ENCODE measurements at regions not wholly inside any gene's neighbourhood (a gene's known extent, or its start where the extent isn't known, plus 50 kb on each side); places are given as distances from the start of the nearest gene placed in this dataset.
"Not testable (repeated sequence)": the region's sequence is repeated elsewhere in the genome, so short reads cannot be mapped to it uniquely, and the experiment has no call there.

DNA sequence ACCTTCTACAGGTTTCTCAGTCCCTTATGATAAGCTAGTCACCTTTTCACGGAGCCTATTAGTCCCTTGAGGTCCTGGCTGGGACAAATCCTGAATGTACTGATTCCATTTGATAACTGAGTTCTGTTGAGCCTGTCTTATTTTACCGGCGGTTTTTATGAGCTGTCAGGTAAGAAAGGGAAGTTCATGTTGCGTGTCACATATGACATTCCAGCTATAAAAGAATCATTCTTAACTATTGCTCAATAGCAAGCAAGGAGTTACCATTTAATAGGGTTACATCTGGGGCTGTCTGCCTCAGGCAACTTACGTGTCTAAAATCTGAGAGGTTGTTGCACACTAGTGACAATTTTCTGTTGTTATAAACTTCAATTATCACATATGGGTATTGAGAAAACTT, 394.6 kb downstream of the TECRL start:
- DNase-seq (ENCODE audit: low spot score), result no peak

DNA sequence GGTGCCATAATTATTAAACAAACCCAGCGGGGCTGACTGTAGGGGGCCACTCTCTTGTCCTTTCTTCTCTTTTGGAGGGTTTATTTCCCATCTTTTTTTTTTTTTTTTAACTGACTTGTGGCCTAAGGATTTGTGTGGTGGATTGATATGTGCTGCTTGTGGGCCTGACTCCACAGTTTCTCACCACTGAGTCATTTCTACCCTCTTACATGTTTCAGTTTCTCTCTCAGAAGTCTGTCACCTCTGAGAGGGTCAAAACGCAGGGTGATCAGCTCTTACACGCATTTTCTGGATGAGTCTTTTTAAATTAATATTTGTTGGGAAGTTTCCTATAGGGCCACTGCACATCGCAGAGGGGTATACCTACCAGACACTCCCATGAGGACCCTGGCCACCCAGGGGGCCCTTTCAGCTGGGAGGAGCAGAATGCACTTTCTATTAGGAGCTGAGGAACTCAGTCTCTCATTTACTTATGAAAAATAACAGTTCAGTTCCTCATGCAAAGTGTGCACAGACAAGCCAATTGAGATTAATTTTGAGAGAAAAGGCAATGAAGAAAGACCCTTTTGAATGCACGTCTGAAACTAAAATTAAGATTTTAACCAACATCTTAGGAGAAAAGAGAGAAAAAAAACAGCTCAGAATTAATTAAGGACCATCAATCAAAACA, 407.9 kb downstream of the TECRL start:
- DNase-seq (ENCODE audit: low spot score), result no peak

DNA sequence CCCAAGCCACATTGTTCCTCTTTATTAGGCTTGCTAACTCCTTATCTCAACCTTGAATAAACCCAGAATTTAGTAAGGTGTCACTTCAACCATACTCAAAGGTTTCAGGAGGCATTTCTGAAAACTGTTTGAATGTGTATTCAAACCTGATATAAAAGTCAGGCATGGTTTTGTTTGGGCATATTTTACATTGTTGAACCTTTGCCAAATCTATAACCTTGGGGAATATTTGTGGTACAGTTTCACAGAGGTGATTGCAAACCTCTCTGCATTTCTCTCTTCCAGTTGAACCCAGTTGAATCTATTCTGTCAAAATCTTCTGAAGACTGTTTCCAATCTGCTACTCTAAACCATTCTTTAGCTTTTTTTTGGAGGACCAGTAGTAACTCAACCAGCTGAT, 409.0 kb downstream of the TECRL start:
- no peak for DNase-seq (ENCODE audit: low spot score)

DNA sequence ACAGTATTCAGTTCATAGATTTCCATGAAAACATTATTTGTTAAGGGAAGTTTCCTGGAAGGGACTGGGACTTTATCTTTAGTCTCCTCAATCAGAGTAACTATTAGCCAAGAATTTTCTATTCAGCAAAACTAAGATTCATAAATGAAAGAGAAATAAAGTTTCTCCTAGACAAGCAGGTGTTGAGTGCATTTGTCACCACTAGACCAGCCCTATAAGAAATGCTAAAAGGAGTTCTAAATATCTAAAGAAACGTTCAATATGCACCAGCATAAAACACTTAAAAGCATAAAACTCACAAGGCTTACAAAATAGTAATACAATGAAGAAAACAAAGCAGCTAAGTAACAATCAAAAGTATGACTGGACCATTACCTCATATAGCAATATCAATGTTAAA, 423.0 kb downstream of the TECRL start:
- DNase-seq (ENCODE audit: low spot score), result no peak

DNA sequence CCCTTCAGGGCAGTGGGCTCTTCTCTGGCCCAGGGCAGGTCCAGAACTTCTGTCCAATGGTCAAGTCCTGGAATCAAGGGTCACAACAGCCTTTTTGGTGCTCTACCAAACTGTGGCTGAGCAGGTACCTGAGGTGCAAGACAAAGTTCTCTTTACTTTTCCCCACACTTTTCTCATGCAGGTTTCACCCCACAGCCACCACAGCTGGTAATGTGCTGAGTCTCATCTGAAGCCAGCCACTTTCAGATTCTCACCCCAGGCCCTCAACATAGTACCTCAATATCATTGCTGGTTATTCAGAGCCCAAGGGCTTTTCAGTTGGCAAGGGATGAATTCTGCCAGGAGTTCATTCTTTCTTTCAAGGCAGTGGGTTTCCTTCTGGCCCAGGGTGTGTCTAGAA, 426.0 kb downstream of the TECRL start:
- DNase-seq (ENCODE audit: low spot score), result no peak

DNA sequence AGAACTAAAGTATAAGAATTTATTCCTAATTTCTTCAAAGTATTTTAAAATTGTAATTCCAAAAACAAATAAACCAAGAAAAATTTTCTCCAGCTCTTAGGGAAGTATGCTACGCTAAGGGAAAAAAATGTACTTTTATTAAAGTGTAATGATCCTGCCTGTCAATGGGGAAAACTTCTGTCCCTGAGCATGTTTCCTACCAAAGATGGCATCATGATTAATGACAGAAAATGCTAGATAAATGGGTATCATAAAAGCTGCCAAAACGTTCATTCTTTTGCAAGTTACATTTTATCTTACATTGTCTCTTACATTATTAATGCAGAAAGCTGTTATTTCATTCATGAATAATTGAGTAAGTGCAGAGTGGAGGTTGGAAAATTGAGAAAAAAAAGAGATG, 443.4 kb downstream of the TECRL start:
- DNase-seq (ENCODE audit: low spot score), result no peak

DNA sequence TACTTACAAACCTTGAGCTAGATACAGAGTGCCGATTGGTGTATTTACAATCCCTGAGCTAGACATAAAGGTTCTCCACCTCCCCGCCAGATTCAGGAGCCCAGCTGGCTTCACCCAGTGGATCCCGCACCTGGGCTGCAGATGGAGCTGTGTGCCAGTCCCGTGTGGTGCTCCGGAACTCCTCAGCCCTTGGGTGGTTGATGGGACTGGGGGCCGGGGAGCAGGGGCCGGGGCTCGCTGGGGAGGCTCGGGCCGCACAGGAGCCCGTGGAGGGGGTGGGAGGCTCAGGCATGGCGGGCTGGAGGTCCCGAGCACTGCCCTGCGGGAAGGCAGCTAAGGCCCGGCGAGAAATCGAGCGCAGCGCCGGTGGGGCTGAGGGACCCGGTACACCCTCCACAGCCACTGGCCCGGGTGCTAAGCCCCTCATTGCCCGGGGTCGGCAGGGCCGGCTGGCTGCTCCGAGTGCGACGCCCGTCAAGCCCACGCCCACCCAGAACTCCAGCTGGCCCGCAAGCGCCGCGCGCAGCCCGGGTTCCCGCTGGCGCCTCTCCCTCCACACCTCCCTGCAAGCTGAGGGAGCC, 466.5 kb downstream of the TECRL start:
- not testable (repeated sequence) for DNase-seq (ENCODE audit: low spot score)

DNA sequence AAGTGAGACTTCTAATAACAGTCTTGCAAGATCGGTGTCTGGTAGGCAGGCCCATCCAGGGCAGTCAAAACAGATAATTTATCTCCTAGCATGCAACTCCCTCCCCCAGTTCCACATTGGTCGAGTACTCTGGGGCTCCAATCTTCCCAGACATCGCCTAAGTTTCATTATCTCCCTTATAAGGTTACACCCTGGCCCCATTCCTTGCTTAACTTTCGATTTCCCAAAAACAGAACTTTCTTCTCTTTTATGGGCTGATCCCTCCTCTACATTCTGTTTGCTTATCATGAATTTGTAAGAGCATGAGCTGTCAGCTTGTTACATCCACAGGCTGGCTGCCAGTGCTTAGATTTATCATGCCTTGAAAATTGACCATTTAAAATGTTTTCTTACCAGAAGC, 471.3 kb downstream of the TECRL start:
- no peak for DNase-seq (ENCODE audit: low spot score)

DNA sequence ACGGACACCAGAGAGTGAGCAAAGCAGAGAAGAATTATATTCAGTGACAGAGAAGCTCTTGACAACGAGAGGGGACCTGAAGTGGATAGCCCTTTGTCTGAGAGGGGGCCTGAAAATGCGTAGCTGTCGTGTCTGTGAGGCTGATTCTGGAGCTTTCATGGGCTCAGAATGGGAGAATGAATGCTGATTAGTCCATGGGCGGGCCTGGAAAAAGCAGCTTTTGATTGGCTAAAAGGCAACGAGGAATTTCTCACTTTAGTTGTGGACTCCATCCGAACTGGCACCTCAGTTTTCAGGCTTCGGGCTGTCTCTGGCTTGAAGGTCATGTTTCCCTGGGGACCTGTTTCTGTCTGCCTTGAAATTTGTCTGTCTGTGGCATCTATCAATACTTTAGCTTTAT, 487.1 kb downstream of the TECRL start:
- DNase-seq (ENCODE audit: low spot score), result no peak

DNA sequence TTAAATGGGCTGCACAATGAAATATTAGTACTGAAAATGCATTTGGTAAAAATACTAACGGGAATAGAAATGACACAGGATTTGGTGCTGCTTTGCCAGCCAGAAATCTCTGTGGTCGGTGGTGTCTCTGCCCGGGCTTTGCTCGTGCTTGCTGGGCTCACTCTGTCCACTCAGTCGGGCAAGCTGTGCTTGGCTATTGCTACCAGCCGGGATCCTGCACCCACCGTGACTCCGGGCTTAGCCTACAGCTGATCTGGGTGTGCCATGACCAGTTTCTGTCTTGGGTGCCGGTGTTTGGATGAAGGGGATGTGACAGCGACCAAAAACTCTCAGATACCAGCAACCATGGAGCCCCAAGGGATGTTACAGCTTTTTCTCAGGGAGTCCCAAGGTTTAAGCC, 487.7 kb downstream of the TECRL start:
- DNase-seq (ENCODE audit: low spot score), result no peak

DNA sequence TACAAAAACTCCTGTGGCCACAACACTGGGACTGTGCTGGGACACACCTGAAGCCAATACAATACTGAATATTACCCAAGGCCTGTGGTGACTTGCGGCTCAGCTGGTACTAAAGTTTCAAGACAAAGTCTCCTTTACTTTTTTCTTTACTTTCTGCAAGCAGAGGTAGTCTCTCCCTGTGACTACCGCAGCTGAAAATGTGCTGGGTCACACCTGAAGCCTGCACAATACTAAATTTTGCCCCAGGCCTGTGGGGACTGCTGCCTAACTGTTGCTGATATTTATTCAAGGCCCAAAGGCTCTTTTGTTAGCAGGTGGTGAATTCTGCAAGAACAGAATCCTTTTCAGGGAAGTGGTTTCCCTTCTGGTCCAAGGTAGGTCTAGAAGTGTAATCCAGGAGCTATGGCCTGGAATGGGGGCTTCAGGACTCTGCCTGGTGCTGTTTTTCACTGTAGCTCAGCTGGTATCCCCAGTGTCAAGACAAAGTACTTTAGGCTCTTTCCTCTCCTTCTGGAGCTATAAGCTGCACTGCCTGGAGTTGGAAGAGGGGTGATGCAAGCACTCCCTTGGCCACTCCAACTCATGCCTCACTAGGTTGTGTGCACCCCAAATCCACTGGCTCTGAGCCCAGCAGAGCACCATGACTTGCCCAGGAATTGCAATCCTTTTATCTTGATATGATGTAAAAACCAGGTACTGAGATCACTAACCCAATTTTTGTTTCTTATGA, 489.4 kb downstream of the TECRL start:
- DNase-seq (ENCODE audit: low spot score), result no peak

DNA sequence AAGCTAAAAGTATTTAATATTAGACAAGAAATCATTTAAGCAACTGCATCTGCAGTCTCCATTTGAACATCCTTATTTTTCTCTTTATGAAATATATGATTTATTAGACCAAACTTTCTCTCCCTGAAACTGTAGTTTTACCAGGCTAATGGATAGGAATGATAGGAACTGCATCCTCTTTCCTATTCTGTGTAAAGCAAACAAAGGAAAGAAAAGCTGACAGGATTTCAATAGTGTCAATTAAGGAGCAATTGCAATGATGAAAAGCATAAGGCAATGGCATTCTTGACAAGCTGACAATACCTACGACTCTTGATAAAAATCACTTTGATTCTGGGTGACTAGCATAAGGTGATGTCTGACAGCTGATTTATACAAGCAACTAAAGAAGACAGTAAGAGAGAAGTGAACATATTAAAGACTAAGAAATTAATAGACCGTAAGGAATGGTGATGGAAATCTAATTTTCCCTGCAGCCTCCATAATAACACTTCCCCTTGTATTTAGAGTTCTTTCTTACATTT, 502.5 kb downstream of the TECRL start:
- DNase-seq (ENCODE audit: low spot score), result no peak

DNA sequence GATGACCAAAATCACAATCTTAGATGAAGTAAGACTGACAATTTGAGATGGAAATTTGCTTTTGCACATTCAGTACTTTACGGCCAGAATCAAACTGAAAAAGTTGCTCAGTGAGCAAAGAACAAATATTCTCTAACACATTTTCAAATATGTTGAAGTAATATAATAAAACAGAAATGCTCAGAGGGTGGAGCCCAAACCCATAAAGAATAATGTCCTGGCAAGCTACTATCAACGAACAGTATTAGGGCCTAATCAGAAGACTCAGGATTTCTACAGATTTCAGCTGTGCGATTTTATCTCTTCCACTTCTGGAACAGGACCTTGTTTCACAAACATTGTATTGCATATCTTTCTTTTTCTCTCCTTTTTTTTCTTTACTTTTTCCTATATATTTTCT, 505.0 kb downstream of the TECRL start:
- DNase-seq (ENCODE audit: low spot score), result no peak

DNA sequence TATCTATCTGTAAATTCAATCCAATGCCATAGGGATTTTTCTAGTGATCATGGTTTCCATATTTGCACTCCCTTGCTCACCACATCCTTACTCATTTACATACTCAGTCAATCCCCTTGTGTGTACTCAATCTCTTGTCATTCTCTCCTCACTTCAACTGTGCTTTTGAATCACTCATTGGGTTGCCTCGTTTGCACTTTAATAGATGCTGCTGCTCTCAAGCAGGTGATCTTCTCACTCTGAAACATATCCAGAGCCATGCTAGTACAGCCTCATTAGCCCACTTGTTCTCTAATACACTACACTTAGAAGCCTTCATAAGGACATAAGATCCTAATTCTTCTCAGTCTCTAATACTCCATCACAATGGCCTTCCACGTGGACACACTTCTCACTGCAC, 507.9 kb downstream of the TECRL start:
- no peak for DNase-seq (ENCODE audit: low spot score)

DNA sequence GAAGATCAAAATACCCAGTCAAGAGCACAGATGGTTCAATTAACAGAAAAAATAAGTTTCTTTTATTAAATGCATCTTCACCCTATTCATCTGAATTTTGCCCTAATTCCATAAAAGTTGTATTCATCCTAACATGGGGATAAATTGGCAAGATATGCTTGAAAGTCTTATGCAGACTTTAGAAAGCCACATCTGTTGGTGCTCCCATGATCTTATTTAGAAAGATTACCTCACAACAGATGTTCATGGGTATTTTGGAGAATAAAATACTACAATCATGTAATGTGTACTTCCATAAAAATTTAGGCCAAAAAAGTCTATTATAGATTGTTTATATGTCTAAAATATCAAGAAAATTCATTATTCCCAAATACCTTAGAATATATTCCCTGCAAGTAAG, 510.3 kb downstream of the TECRL start:
- DNase-seq (ENCODE audit: low spot score), result no peak

DNA sequence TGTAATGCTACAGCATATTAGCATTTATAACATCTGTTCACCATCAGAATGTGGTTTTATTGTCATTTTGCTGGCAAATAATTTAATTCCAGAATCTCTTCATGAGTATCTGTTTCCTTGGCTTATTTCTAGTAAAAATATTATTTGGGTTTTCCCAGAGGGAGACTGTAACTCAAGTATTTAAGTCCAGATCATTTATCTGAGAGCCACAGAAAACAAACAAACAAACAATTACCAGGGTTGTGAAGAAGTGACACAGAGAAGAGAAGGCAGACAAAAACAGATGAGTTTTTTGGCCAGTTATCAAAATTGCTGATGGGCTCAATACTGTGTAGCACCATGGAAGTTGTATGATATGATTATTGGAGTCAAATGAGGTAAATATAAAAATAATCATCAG, 515.1 kb downstream of the TECRL start:
- DNase-seq (ENCODE audit: low spot score), result no peak

DNA sequence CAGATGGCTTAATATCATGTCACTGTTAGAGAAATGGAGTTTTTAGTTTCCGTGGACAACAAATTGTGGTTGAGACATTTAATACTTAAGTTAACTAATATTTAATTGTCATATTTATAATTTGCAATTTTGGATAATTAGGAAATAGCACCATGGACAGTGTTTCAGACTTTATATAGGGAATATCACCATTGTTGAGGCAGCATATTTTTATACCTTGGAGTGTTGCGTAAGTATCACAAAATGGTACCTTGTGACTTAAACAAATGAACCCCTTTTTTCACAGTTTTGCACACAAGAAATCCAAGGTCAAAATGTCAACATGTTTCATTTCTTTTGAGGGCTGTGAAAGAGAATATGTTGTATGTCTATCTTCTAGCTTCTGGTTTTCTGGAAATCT, 539.9 kb downstream of the TECRL start:
- no peak for DNase-seq (ENCODE audit: low spot score)

DNA sequence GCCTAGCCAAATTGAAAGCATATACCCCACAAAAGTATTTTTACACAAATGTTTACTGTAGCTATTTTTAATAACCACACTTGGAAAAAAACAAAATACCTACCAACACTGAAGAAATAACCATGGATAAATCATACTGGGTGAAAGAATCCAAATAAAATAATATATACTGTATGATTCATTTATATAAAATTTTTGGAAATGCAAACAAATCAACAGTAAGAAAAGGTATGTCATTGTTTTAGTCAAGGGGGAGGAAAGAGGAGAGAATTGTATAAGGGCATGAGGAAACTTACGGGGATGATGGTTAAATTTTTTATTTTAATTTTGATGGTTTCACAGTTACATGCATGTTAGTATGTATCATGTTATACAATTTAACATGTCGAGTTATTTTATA, 557.8 kb downstream of the TECRL start:
- no peak for DNase-seq (ENCODE audit: low spot score)

DNA sequence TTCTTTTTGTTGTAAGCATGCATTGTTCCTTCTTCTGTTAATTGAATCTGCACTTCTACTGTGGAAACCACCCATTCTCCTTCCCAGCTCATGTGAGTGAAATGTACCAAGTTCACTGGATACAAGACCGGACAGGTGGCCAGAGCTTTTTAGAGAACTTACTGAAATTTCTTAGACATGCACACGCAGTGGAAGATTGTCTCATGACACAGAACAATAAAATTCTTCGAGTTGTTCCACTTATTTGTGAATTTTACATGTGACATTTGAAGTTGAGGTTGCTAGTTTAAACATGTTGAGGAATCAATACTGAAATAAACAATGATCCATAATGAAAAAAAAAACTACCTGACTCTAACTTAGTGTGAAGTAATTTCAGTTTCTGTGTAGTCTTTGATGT, 568.0 kb downstream of the TECRL start:
- DNase-seq (ENCODE audit: low spot score), result no peak

DNA sequence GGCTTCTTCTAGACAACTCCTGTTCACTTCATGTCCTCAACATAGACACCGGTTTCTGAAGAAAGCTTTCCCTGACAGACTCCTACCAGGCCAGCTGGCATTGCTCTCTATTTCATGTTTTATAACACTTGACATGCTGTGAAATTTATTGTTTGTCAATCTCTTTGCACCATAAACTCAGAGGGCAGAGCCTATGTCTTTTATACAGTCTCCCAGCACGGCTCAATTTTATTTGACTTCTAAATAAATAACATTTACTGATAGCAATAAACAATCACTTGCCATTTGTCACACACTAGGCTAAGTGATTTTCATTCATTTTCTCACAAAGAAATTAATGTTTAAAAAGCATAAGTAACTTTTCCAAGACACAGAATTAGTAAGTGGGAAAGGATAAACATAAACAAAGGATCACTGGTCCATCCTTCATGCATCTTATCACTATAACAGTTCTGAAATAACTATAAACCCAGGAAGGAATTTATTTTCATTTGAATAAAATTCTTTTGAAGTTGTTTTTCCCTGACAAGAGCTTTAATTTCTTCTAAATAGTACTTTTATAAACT, 577.6 kb downstream of the TECRL start:
- DNase-seq (ENCODE audit: low spot score), result no peak

DNA sequence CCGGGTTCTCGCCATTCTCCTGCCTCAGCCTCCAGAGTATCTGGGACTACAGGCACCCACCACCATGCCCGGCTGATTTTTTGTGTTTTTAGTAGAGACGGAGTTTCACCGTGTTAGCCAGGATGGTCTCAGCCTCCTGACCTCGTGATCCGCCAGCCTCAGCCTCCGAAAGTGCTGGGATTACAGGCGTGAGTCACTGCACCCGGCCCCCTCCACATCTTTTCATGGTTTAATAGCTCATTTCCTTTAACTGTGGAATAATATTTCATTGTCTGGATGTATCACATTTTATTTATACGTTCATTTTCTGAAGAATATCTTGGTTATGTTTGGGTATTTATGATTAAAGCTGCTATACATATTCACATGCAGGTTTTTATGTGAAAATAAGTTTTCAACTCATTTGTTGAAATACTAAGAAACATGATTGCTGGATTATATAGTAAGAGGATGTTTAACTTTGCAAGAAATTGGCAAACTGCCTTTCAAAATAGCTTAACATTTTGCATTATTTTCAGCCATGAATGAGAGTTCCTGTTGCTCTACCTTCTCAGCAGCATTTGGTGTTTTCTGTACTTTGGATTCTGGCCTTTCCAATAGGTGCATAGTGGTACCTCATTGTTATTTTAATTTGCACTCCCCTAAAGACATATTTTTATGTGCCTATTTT, 591.9 kb downstream of the TECRL start:
- DNase-seq (ENCODE audit: low spot score), result no peak

DNA sequence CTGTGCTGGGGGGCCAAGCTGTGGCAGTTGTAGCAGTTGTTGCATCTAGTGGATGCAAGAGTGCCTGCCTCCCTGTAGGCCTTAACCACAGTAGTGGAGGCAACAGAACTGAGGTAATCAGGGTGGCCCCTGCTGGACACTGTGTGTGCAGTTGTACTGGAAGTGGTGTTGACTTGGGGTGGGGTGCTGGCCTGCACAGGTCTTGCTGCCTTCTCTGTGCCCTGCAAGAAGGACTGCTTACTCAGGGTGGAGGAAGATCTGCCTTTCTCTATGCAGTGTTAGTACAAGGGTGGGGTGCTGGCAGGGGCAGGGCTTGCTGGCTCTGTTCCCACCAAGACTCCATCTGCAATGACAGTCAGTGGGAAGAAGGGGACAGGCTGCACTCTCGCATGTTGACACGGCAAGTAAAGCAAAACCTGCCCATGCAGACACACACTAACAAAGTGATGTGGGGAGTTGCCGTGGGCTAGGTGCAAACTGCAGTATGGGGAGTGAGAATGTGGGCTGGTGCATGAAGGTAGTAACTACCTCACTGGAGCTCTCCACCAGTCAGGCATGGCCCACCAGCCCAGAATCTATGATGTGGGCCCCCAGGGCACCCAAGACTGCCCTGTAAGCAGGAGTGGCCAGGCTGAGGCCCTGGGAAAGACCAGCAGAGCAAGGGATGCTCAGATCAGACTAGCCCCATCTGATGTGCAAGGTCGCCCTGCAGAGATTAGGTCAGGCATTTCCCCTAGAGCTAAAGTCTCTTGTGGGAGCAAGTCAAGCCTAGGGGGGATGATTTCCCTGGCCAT, 594.9 kb downstream of the TECRL start:
- DNase-seq (ENCODE audit: low spot score), result no peak

Measured in cerebellar cortex (tissue), 1 donor.